ENCODE measurements at regions not wholly inside any gene's neighbourhood (a gene's known extent, or its start where the extent isn't known, plus 50 kb on each side); places are given as distances from the start of the nearest gene placed in this dataset.
"Not testable (repeated sequence)": the region's sequence is repeated elsewhere in the genome, so short reads cannot be mapped to it uniquely, and the experiment has no call there.

GRCh38 chr18:21980744-21981143 is 188.6 kb upstream of the GATA6 start:
- Histone ChIP-seq H4K8ac (replicated peaks; ENCODE audit: insufficient read length, low read depth, low read length) (no peak overlapping the region), H2BK20ac (ENCODE audit: low read depth, low read length, poor library complexity, severe bottlenecking) (no peak overlapping the region), H3K27me3 (ENCODE audit: insufficient read depth, low read length) (no peaks in the 10 kb centered on the region), H3K23ac (ENCODE audit: insufficient read length, low read depth, low read length) (no peak overlapping the region), H3K9me3 (ENCODE audit: control insufficient read depth, low read depth, low read length) (no peaks in the 10 kb centered on the region), H3T11ph (ENCODE audit: low read length) (no peak overlapping the region), H2BK120ac (ENCODE audit: low read depth, low read length, poor library complexity, severe bottlenecking) (no peak overlapping the region), H4K5ac (ENCODE audit: insufficient read length, low read depth, low read length) (no peak overlapping the region), H3K23me2 (ENCODE audit: insufficient read length, low read depth, low read length, poor library complexity, severe bottlenecking) (no peaks in the 10 kb centered on the region), H3K14ac (ENCODE audit: insufficient read depth, low read length) (no peak overlapping the region), H2AK5ac (ENCODE audit: insufficient read length, low read length) (no peak overlapping the region), H3K79me2 (ENCODE audit: insufficient read depth, low read length) (no peaks in the 10 kb centered on the region), H3K4me2 (ENCODE audit: insufficient read depth, insufficient read length, low read length) (no peak overlapping the region), H2BK12ac (ENCODE audit: insufficient read length, low read depth, low read length) (no peak overlapping the region), H3K4me1 (ENCODE audit: insufficient read depth, low read length) (peaks cover 4% of the 10 kb centered on the region; the same call in 1 of the 2 replicates), H3K27ac (ENCODE audit: insufficient read length, low read depth, low read length) (no peak overlapping the region), H3K79me1 (ENCODE audit: insufficient read depth, low read depth, low read length, poor library complexity, severe bottlenecking) (no peaks in the 10 kb centered on the region), H3K18ac (ENCODE audit: insufficient read length, low read depth, low read length) (no peak overlapping the region), H4K20me1 (ENCODE audit: control insufficient read depth, insufficient read depth, insufficient read length) (no peaks in the 10 kb centered on the region), H3K56ac (ENCODE audit: insufficient read length, low read depth, low read length) (no peak overlapping the region), H2AFZ (ENCODE audit: low read length) (no peak overlapping the region), H3K4ac (ENCODE audit: low read depth, low read length) (no peak overlapping the region), H2BK15ac (ENCODE audit: low read depth, low read length) (no peak overlapping the region), H4K91ac (ENCODE audit: insufficient read length, low read depth, low read length) (no peak overlapping the region), H2BK5ac (ENCODE audit: insufficient read length, low read length) (no peak overlapping the region), H3K9ac (ENCODE audit: extremely low read depth, insufficient read length, low read length) (no peak overlapping the region)
- WGBS (ENCODE audit: extremely low coverage, insufficient read length, low lambda C conversion rate), result no CpG with 5 or more reads among the region's 5 CpGs
- Mint-ChIP-seq H3K27ac (no peak overlapping the region), H3K36me3 (ENCODE audit: insufficient read depth in 1 of 3, low read depth in 3 of 3) (no peaks in the 10 kb centered on the region), H3K4me3 (no peak overlapping the region), H3K4me1 (peaks cover 15% of the 10 kb centered on the region in 2 experiments), H3K27me3 (ENCODE audit: low read depth) (peaks cover 5% of the 10 kb centered on the region), H3K9me3 (peaks cover 4 to 11% of the 10 kb centered on the region in 2 experiments; a peak in 2 of 5 replicates)
- TF ChIP-seq CTCF (conservative IDR thresholded peaks at IDR 0.05), result no peak
- no peak for DNase-seq

GRCh38 chr18:21981489-21981888 is 187.9 kb upstream of the GATA6 start:
- no CpG with 5 or more reads among the region's 11 CpGs for WGBS (ENCODE audit: extremely low coverage, insufficient read length, low lambda C conversion rate)
- not testable (repeated sequence) for H2BK15ac ChIP-seq (ENCODE audit: low read depth, low read length); H2BK5ac ChIP-seq (ENCODE audit: insufficient read length, low read length); H3K79me2 ChIP-seq (ENCODE audit: insufficient read depth, low read length); H3K9ac ChIP-seq (ENCODE audit: extremely low read depth, insufficient read length, low read length); H3K36me3 Mint-ChIP-seq (ENCODE audit: insufficient read depth in 1 of 3, low read depth in 3 of 3); H3K27ac Mint-ChIP-seq; H3K23me2 ChIP-seq (ENCODE audit: insufficient read length, low read depth, low read length, poor library complexity, severe bottlenecking); H3K4me3 Mint-ChIP-seq; H3K27me3 Mint-ChIP-seq (ENCODE audit: low read depth); H2BK20ac ChIP-seq (ENCODE audit: low read depth, low read length, poor library complexity, severe bottlenecking); H4K5ac ChIP-seq (ENCODE audit: insufficient read length, low read depth, low read length); H3K4me2 ChIP-seq (ENCODE audit: insufficient read depth, insufficient read length, low read length); H3K27me3 ChIP-seq (ENCODE audit: insufficient read depth, low read length); H4K20me1 ChIP-seq (ENCODE audit: control insufficient read depth, insufficient read depth, insufficient read length); H3T11ph ChIP-seq (ENCODE audit: low read length); H3K4ac ChIP-seq (ENCODE audit: low read depth, low read length); H3K14ac ChIP-seq (ENCODE audit: insufficient read depth, low read length); H2AFZ ChIP-seq (ENCODE audit: low read length); H3K23ac ChIP-seq (ENCODE audit: insufficient read length, low read depth, low read length); H4K91ac ChIP-seq (ENCODE audit: insufficient read length, low read depth, low read length); H3K9me3 ChIP-seq (ENCODE audit: control insufficient read depth, low read depth, low read length); H3K27ac ChIP-seq (ENCODE audit: insufficient read length, low read depth, low read length); H3K18ac ChIP-seq (ENCODE audit: insufficient read length, low read depth, low read length); H2AK5ac ChIP-seq (ENCODE audit: insufficient read length, low read length); H4K8ac ChIP-seq (replicated peaks; ENCODE audit: insufficient read length, low read depth, low read length); H2BK12ac ChIP-seq (ENCODE audit: insufficient read length, low read depth, low read length); H2BK120ac ChIP-seq (ENCODE audit: low read depth, low read length, poor library complexity, severe bottlenecking); H3K4me1 ChIP-seq (ENCODE audit: insufficient read depth, low read length); H3K79me1 ChIP-seq (ENCODE audit: insufficient read depth, low read depth, low read length, poor library complexity, severe bottlenecking); H3K56ac ChIP-seq (ENCODE audit: insufficient read length, low read depth, low read length); DNase-seq
- H3K4me1 Mint-ChIP-seq, result peaks cover 15% of the 10 kb centered on the region in 2 experiments
- peaks cover 4 to 11% of the 10 kb centered on the region in 2 experiments; a peak in 2 of 5 replicates for H3K9me3 Mint-ChIP-seq

Measured in H9 (cell line).